ENCODE measurements at regions not wholly inside any gene's neighbourhood (a gene's known extent, or its start where the extent isn't known, plus 50 kb on each side); places are given as distances from the start of the nearest gene placed in this dataset.

DNA sequence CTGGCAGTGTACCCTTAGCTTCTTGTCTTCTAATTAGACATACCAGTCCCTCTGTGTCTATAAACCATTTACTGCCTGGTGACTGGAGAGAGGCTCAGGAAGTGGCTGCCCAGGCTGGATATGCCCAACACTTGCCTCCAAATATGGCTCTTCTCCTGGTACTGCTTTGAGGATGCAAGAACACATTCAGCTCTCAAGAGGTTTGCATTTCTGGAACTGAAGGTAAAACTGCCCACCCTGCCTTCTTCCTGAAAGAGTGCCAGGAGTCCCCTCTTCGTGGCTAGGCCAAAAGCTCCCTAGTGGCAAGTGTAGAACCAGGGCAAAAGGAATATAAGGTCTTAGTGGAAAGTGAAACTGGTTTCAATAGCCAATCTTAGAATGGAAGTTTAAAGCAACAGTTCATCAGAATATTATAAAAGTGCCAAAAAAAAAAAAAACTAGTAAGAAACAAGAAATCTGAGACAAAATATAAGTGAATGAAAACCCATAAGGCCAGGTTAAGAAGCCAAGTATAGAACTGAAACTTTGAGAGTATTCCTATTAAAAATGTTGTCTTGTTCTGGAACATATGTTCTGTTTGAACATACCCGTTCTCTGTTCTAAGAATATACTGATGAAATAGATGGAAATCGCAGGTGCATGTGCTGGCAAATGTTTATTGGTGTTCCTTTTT lies 77.2 kb upstream of the CTTNBP2NL start:
- no peak for DNase-seq (ENCODE audit: low spot score in 2 of 2, unreplicated experiment in 2 of 2)
- H3K9me3 Mint-ChIP-seq: no peaks in the 10 kb centered on the region
- peaks cover 62% of the 10 kb centered on the region for H3K27me3 Mint-ChIP-seq (ENCODE audit: low read depth)
- H3K36me3 Mint-ChIP-seq: no peaks in the 10 kb centered on the region
- H3K27ac Mint-ChIP-seq: no peak overlapping the region
- TF ChIP-seq, protein P1, sequence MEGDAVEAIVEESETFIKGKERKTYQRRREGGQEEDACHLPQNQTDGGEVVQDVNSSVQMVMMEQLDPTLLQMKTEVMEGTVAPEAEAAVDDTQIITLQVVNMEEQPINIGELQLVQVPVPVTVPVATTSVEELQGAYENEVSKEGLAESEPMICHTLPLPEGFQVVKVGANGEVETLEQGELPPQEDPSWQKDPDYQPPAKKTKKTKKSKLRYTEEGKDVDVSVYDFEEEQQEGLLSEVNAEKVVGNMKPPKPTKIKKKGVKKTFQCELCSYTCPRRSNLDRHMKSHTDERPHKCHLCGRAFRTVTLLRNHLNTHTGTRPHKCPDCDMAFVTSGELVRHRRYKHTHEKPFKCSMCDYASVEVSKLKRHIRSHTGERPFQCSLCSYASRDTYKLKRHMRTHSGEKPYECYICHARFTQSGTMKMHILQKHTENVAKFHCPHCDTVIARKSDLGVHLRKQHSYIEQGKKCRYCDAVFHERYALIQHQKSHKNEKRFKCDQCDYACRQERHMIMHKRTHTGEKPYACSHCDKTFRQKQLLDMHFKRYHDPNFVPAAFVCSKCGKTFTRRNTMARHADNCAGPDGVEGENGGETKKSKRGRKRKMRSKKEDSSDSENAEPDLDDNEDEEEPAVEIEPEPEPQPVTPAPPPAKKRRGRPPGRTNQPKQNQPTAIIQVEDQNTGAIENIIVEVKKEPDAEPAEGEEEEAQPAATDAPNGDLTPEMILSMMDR (IDR thresholded peaks at IDR 0.05; ENCODE audit: unreplicated experiment): no peak
- H3K4me3 Mint-ChIP-seq: no peak overlapping the region
- H3K4me1 Mint-ChIP-seq: peaks cover 25% of the 10 kb centered on the region

DNA sequence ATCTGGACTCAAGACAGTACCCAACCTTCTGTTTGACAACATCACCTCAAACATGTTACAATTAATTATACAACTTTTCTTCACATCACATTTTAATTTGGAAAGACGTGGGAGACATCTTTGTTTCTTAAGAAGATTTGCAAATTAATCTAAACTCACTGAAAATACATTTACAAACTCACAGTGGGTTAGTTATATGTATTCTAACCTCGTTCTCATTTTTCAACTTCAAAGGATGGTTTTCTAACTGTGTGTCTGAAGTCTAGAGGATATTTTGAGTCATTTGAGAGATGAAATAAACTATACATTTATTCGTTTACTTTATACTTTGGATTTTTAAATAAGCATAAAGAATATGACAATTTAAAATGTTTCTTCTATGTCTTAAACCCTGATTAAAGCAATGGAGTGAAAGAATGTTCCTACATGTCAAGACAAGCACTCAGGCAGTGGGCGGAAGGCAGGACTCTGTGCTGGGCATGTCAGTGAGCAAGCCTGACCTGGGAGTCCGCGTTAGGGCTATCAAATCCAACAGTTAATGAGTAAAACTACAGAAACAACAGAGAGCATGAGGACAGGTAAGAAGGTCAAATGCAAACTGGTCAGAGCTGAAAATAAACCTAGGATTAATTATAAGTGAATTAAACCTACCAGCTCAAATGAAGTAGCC lies 76.5 kb upstream of the CTTNBP2NL start:
- DNase-seq (ENCODE audit: low spot score in 2 of 2, unreplicated experiment in 2 of 2): no peak
- Mint-ChIP-seq H3K36me3 (no peaks in the 10 kb centered on the region), H3K9me3 (no peaks in the 10 kb centered on the region), H3K4me3 (no peak overlapping the region), H3K4me1 (peaks cover 25% of the 10 kb centered on the region), H3K27me3 (ENCODE audit: low read depth) (peaks cover 62% of the 10 kb centered on the region), H3K27ac (no peak overlapping the region)
- TF ChIP-seq, protein P1 (IDR thresholded peaks at IDR 0.05; ENCODE audit: unreplicated experiment): no peak

DNA sequence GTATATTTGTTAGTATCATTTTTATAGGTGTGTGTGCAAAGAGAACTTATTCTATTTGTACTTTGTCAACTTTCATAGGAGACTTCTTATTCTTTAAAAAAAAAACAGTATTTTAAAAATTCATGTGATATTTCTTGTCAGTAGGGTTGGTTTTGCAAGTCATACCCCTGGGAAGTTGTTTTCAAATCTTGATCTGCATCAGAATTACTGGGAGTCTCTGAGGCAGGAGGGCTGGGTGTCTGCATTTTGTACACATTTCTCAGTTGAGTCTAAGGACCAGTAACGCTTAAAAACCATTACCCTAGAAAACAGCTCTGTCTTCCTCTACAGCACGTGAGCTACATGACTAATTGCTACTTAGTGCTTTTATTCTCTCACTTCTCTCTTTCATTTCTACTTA lies 76.0 kb upstream of the CTTNBP2NL start:
- Mint-ChIP-seq H3K9me3 (no peaks in the 10 kb centered on the region), H3K4me3 (no peak overlapping the region), H3K27me3 (ENCODE audit: low read depth) (peaks cover 62% of the 10 kb centered on the region), H3K27ac (no peak overlapping the region), H3K4me1 (peaks cover 25% of the 10 kb centered on the region), H3K36me3 (no peaks in the 10 kb centered on the region)
- TF ChIP-seq, protein P1 (IDR thresholded peaks at IDR 0.05; ENCODE audit: unreplicated experiment): no peak
- no peak for DNase-seq (ENCODE audit: low spot score in 2 of 2, unreplicated experiment in 2 of 2)

DNA sequence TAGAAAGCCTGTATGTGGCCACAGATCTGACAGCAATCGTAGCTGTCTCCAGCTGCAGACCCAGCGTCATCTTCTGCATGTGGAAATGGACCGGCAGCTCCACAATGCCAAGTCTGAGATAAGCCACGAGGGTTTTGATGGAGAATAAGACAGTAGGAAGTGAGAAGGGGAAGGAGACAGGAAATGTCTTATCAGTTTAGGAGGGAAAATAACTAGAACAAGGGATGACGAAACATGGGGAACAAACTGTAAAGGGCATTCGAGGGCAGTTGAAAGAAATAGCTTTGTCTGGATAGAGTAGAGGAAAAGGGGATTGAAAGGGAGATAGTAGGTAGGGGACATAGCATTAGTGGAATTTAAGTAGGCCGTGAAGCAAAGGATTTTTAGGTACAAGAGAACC lies 74.0 kb upstream of the CTTNBP2NL start:
- H3K27ac Mint-ChIP-seq: no peak overlapping the region
- H3K36me3 Mint-ChIP-seq: no peaks in the 10 kb centered on the region
- no peak overlapping the region for H3K4me3 Mint-ChIP-seq
- peaks cover 15% of the 10 kb centered on the region for H3K4me1 Mint-ChIP-seq
- TF ChIP-seq, protein P1 (IDR thresholded peaks at IDR 0.05; ENCODE audit: unreplicated experiment): no peak
- no peaks in the 10 kb centered on the region for H3K9me3 Mint-ChIP-seq
- no peak for DNase-seq (ENCODE audit: low spot score in 2 of 2, unreplicated experiment in 2 of 2)
- peaks cover 74% of the 10 kb centered on the region for H3K27me3 Mint-ChIP-seq (ENCODE audit: low read depth)

DNA sequence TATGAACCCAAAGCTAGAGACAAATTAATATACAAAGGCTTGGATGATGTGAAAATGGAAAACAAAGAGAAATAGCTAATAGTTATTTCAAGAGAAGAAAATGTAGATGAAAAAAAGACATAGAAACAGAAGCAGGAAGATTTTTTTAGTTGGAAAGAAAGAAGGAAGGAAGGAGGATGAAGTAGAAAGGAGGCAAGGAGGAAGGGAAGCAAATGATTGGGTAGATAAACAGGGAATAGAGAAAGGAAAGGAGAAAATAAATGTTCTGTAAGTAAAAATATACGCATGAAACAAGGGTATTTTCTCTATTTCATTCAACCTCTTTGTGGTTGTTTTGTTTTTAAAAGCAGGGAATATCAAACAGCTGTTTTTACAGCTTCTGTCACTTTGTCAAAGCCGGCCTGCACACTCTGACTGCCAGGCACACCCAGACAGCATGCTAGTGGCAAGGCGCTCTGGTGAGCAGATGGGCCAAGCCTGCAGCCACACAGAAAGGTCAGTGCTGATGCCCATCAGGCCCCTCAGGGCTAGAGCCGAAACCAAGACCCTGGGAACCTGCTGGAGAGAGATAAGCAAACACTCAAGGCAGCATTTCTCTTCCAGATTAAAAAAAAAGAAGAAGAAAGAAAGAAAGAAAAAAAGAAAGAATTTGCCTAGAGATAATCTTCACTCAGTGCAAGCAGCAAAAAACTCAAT lies 72.9 kb upstream of the CTTNBP2NL start:
- no peak for DNase-seq (ENCODE audit: low spot score in 2 of 2, unreplicated experiment in 2 of 2)
- TF ChIP-seq, protein P1 (IDR thresholded peaks at IDR 0.05; ENCODE audit: unreplicated experiment): no peak
- Mint-ChIP-seq H3K9me3 (no peaks in the 10 kb centered on the region), H3K4me1 (peaks cover 4% of the 10 kb centered on the region), H3K4me3 (no peak overlapping the region), H3K27ac (no peak overlapping the region), H3K27me3 (ENCODE audit: low read depth) (peaks cover 85% of the 10 kb centered on the region), H3K36me3 (no peaks in the 10 kb centered on the region)

Data from mesothelial cell of epicardium (in vitro differentiated cells).